Left colon (tissue), 2 donors: ENCODE measurements at regions not wholly inside any gene's neighbourhood (a gene's known extent, or its start where the extent isn't known, plus 50 kb on each side); places are given as distances from the start of the nearest gene placed in this dataset.
"Not testable (repeated sequence)": the region's sequence is repeated elsewhere in the genome, so short reads cannot be mapped to it uniquely, and the experiment has no call there.

Experiments used
- ATAC-seq: fragments of 200-7000 bp; cut with Tn5 transposase; one replicate; pipeline ENCODE4 v1.9.1; 2020; ENCODE audit warnings: mild to moderate bottlenecking, moderate library complexity
- DNase-seq, 2 donors: peaks; one replicate each; pipeline ENCODE4 v3.0.0-alpha.2; 2020
- intact Hi-C, 2 donors: fragments of 100-400 bp; cut with DNase I in 1 of 2; cut with micrococcal nuclease in 1 of 2; formaldehyde crosslinking; loops; one replicate each; pipeline versions ENCODE4 v1.11.2 to v1.14.0; 2022; cut with DNase I, micrococcal nuclease
- donor health status: DM: no; HTN: no; CAD: no.
- donor health status: DM: yes; HTN: yes; CAD: no.

DNA sequence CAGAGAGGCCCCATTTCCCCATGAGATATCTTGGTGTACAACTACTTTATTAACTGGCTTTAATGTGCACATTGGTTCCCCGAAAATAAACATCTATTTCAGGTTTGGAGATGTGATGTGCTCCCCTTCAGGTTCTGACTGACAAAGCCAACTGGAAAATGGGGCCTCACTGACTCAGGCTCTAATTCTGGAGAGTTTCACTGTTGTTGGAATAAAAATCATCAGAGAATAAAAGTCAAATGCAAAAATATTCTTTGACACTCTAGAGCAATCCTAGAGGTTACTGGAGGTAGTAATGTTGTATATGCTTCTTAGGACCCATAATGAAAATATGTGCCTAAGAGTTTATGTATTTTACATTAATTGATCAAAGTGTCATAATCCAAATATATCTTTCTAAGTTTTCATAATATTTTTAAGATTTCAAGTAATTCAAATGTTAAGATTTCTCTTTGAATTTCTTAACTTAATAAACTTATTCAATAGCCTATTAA lies 189.9 kb upstream of the COL3A1 start:
- intact Hi-C loops: no loop called here
- DNase-seq (no peak), ATAC-seq (no peak)

DNA sequence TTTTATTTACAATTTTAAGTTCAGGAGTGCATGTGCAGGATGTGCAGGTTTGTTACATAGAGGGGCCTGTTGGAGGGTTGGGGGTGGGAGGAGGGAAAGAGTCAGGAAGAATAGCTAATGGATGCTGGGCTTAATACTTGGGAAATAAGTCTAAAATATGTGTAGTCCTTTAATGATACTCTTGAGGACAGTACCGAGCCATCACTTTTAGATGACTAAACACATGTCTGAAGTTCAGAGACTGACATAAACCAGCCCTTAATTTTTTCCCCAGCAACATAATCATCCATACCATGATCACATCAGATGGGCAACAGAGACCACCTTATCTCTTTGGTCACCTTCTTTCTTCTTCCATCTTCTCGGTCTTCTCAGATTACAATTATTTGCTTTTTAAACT lies 189.1 kb upstream of the COL3A1 start:
- no peak for ATAC-seq
- DNase-seq: no peak
- intact Hi-C loops: loop anchor here in 1 of 2 donors (5.0 kb wide), 1 partner anchor 182 kb away; no protein-coding TSS in a partner anchor

DNA sequence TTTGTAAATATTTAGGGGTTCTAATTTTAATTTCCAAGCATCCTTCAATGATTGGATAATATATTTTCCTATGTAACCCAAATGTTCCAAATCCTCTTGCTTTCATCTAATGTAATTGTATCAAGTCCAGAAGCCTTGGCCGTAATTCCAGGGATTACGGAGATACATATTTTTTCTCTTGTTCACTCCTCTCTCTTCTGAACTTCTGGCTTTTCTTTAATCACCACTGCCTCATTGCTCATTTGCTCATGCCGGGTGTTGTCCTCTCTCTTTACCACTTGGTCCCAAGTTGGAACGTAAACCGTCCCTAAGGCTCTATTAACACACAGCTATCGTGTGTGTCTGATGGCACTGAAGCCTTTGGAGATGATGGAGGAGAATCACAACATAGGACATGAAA lies 188.7 kb upstream of the COL3A1 start:
- no peak for ATAC-seq
- intact Hi-C loops: loop anchor here in 1 of 2 donors (5.0 kb wide), 1 partner anchor 182 kb away; no protein-coding TSS in a partner anchor
- no peak for DNase-seq

GRCh38 chr2:188786368-188786841 lies 187.8 kb upstream of the COL3A1 start:
- no peak for DNase-seq
- no peak for ATAC-seq
- intact Hi-C loops: loop anchor here in 1 of 2 donors (5.0 kb wide), 1 partner anchor 181 kb away; no protein-coding TSS in a partner anchor

DNA sequence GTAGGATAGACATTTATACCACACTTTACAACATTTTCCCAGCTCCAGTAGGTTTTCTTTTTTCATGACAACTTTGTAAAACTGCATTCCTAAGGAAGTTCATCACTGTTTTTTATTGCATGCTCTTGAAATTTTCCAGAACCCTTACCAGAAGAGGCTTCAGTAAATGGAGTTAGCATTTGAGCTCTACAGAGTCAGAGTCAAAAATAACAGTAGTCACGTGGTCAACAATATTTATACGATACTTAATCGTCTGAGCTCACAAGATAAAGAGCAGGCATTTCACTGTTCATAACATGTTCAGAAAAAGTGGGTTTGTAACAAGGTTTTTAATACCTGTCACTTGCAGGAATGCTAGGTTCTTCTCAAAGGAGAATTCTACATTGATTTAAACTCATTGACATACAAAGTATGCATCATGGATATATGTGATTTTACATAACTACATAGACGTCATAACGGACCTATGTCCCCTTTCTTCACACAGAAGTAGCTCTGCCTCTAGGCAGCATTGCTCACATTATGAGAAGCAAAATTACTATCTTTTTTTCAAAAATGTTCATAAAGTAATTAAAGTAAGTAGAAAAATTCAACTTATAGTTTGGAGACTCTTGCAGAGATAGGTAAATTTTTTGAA lies 187.0 kb upstream of the COL3A1 start:
- ATAC-seq: peak; percentile 26
- no peak for DNase-seq
- intact Hi-C loops: loop anchor here in 1 of 2 donors (5.0 kb wide), 1 partner anchor 180 kb away; no protein-coding TSS in a partner anchor

- intact Hi-C loops: loop anchor here in 1 of 2 donors (5.0 kb wide), 1 partner anchor 180 kb away; no protein-coding TSS in a partner anchor
- no peak for ATAC-seq
Observed at GRCh38 chr2:188787658-188788240, 186.4 kb upstream of the COL3A1 start.

DNA sequence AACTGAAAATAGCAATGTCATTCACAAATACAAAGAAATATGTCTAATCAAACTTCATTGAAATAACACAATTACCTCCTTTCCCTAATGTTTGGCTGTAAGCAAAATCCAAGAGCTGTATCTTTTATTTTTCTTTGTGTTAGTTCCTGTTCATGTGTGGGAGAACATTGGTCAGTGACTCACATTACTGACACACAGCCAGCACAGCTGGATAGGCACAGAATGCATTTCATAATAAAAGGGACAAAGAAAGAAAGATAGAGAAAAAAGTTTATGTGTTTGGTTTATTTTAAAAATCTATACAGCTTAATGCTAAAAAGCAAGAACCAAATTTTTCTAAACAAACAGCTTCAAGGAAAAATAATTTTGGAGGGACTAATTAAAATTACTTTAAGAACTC lies 185.6 kb upstream of the COL3A1 start:
- DNase-seq: peak; percentile 28 to 49
- intact Hi-C loops: loop anchor here in 1 of 2 donors (5.0 kb wide), 1 partner anchor 179 kb away; no protein-coding TSS in a partner anchor
- ATAC-seq: no peak

More at GRCh38 chr2:188787658-188788240, 186.4 kb upstream of the COL3A1 start:
- DNase-seq: no peak

DNA sequence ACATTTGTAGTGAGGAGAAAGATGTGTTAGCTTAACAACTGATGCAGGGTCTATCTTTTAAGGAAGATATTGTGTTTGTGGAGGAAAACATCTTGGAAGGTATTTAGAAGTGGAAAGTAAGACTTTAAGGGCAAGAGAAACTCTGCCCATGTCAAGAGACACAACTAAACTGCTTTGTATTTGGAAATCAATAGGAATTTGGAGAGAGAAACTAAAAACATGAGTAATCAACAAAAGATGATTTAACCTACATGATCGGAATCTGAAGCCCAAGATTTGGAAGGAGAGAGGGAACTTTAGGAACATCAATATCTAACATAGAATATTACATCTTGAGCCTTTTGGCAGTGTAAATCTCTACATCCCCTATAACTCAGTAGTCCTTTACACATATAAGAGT lies 184.2 kb upstream of the COL3A1 start:
- intact Hi-C loops: loop anchor here in 1 of 2 donors (5.0 kb wide), 1 partner anchor 177 kb away; no protein-coding TSS in a partner anchor
- DNase-seq (no peak), ATAC-seq (no peak)

DNA sequence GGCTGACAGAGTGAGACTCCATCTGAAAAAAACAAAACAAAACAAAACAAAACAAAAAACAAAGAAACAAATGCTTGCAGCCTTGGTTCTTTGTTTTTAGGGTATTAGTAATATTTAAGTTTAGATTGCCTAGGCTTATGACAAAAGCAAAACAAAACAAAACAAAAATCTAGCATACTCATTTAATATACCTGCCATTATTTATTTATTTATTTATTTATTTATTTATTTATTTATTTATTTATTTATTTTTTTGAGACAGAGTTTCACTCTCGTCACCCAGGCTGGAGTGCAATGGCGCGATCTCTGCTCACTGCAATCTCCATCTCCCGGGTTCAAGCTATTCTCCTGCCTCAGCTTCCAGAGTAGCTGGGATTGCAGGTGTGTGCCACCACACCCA lies 179.7 kb upstream of the COL3A1 start:
- intact Hi-C loops, ATAC-seq, DNase-seq: not testable (repeated sequence)

GRCh38 chr2:188795762-188796161 lies 178.4 kb upstream of the COL3A1 start:
- intact Hi-C loops: loop anchor here in 1 of 2 donors (5.0 kb wide), 1 partner anchor 167 kb away; no protein-coding TSS in a partner anchor

DNA sequence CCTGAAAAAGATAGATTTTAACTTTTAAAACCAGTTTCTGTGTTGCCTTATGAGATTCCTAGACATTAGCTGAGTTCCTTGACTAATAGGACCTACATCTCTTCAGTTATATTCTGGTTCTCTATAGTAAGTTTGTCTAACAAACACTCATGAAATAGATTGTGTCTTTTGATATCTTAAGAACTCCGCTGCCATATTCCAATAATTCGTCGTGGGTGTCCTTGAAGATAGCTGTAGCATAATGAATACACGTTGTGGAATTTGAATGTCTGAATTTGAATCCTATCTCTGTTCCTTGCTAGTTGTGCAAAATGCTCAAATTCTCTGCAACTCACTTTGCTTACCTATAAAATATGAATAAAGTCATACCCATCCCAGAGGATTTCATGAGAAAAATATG lies 176.8 kb upstream of the COL3A1 start:
- DNase-seq (no peak), ATAC-seq (no peak)
- intact Hi-C loops: loop anchor here in 1 of 2 donors (5.0 kb wide), 1 partner anchor 165 kb away; no protein-coding TSS in a partner anchor

More at GRCh38 chr2:188795762-188796161, 178.4 kb upstream of the COL3A1 start:
- DNase-seq: no peak
- ATAC-seq: no peak

GRCh38 chr2:188798159-188798558 lies 176.0 kb upstream of the COL3A1 start:
- intact Hi-C loops: loop anchor here in 1 of 2 donors (5.0 kb wide), 1 partner anchor 164 kb away; no protein-coding TSS in a partner anchor
- ATAC-seq (no peak), DNase-seq (no peak)

DNA sequence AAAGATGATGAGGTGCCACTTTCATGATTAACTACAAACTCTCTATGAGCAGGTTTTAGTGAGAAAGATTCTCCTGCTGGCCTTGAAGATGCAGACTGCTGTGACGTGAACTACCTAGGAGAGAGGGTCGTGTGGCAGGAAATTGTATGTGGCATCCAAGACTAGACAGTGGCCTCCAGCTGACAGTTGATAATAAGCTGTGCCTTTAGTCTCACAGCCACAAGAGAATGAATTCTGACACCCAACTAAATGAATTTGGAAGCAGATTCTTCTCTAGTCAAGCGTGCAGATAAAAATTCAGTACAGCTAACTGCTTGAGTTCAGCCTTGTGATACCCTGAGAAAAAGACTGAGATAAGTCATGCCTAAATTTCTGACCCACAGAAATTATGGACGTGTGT lies 169.0 kb upstream of the COL3A1 start:
- DNase-seq (no peak), ATAC-seq (no peak)
- intact Hi-C loops: no loop called here

DNA sequence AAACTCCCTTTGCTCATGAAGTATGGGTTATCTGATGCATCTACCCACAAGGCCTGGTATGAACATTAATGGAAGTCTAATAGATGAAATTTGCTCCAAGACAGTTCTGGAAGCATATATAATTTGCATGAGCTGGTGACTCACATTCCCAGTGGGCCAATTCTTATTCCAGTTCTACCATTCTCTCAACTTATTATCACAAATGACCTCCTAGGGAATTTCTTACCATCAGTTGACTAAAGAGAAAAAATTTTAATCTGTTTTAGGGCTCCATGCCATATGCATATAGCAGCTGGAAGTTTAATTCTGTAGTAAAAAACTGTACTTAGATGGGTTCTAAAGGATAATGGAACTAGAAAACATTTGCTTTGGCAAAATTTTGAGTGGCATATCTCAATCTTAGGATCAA lies 165.2 kb upstream of the COL3A1 start:
- intact Hi-C loops: no loop called here
- DNase-seq (no peak), ATAC-seq (no peak)

DNA sequence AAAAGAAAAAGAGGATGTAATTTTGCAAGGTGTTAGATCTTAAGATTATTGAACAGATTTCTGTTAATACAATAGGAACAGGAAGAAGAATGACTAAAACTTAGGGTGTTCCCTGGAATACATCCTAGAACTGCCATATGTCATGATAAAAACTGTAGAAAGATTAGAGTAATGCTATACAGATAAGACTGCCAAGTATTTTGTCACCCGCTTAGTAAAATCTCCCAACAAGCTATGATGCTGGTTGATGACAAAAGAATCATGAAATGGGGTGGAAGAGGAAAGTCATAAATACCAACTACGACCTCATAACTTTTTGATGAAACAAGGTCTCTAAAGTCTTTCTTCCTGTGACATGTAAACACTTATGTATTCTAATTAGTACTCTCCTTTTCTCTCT lies 163.6 kb upstream of the COL3A1 start:
- DNase-seq (no peak), ATAC-seq (no peak)
- intact Hi-C loops: no loop called here

DNA sequence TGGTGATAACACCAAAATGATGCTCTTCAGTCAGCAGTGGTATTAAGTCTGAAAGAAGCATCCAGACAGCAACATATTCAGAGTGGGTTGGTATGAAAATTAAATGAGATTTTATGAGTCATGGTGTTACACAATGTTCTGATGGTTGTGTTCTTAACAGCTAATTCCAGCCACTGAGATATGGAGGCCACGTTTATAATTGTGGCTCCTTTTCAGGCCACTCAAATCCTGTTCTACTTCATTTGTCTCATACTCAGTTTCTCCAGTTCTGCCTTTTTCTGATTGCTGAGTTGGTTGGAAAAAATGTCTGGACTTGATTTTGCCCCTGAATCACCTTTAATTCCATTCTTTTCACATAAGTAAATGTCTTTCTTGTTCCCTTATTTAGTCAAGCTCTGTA lies 162.7 kb upstream of the COL3A1 start:
- ATAC-seq (no peak), DNase-seq (no peak)
- intact Hi-C loops: no loop called here

GRCh38 chr2:188813315-188813714 lies 160.9 kb upstream of the COL3A1 start:
- DNase-seq (no peak), ATAC-seq (no peak)
- intact Hi-C loops: no loop called here

DNA sequence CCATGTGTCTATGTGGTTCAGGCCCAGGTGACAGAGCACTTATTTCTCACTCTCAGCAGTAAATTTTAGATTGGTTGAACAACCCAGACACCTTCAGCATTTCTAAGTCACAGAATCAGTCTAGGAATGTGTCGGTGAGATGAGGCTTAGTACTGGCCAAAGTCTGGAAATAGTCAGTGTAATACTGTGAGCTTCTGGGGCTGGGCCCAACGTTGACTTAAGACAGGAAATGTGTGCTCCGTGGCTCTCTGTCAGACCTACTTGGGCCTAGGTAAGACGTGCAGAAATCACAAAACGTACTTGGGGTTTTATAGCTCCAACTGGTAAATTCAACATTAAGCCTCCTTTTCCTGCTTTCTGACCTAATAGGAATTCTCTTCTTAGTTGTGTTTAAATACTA lies 160.3 kb upstream of the COL3A1 start:
- DNase-seq (no peak), ATAC-seq (peak; percentile 55)
- intact Hi-C loops: no loop called here

- DNase-seq: no peak
- ATAC-seq: no peak
- intact Hi-C loops: no loop called here
Observed at GRCh38 chr2:188819011-188819410, 155.2 kb upstream of the COL3A1 start.

- DNase-seq (no peak), ATAC-seq (no peak)
- intact Hi-C loops: no loop called here
Observed at GRCh38 chr2:188819792-188820191, 154.4 kb upstream of the COL3A1 start.
